Keratinocyte (primary cell): ENCODE measurements at regions not wholly inside any gene's neighbourhood (a gene's known extent, or its start where the extent isn't known, plus 50 kb on each side); places are given as distances from the start of the nearest gene placed in this dataset.

Experiments used
- DNase-seq: peaks from one replicate; pipeline ENCODE4 v3.0.0-alpha.2; 2011; ENCODE audit warnings: low read depth, missing footprints, low spot score
- FAIRE-seq: peaks from 2 replicates; lab custom pipeline; 2011; peaks lifted over from hg19 to GRCh38; lab: Jason Lieb, UNC
- H2AFZ ChIP-seq: 2 replicates; pipeline ENCODE4 v1.6.0; 2012; ENCODE audit warnings: low read length, control low read depth, inconsistent platforms; ENCODE audit not compliant: control insufficient read depth
- H3K27ac ChIP-seq: 2 replicates; pipeline ENCODE4 v1.5.1; 2011; ENCODE audit warnings: low read length; ENCODE audit not compliant: control insufficient read depth, insufficient read depth
- H3K27me3 ChIP-seq: 3 replicates; pipeline ENCODE4 v1.6.0; 2011; ENCODE audit warnings: low read length; ENCODE audit not compliant: control insufficient read depth, insufficient read depth; ENCODE audit errors: extremely low read depth
- H3K36me3 ChIP-seq, 2 experiments: 2 replicates in 1 of 2; 3 replicates in 1 of 2; pipeline ENCODE4 v1.5.1; 2011; ENCODE audit warnings: low read length in 2 of 2, mild to moderate bottlenecking in 1 of 2; ENCODE audit not compliant: control insufficient read depth in 2 of 2, insufficient read depth in 2 of 2; ENCODE audit errors: extremely low read depth in 1 of 2
- H3K4me1 ChIP-seq: 3 replicates; pipeline ENCODE4 v1.5.1; 2011; ENCODE audit warnings: low read length; ENCODE audit not compliant: control insufficient read depth, insufficient read depth; ENCODE audit errors: extremely low read depth
- H3K4me2 ChIP-seq: 3 replicates; pipeline ENCODE4 v1.6.0; 2011; ENCODE audit warnings: low read depth, low read length; ENCODE audit not compliant: control insufficient read depth, insufficient read depth; ENCODE audit errors: extremely low read depth
- H3K4me3 ChIP-seq, 3 experiments: fragments of 200-600 bp in 1 of 3; sonication (generic) in 1 of 3; 2 replicates in 2 of 3; 3 replicates in 1 of 3; pipeline ENCODE4 v1.5.1; 2011 to 2016; ENCODE audit warnings: low read length in 3 of 3, mild to moderate bottlenecking in 3 of 3, control low read depth in 2 of 3, inconsistent platforms in 1 of 3, low read depth in 1 of 3, mixed read lengths in 1 of 3, mixed run types in 1 of 3, moderate library complexity in 1 of 3; ENCODE audit not compliant: control insufficient read depth in 2 of 3, insufficient read depth in 2 of 3; ENCODE audit errors: extremely low read depth in 1 of 3
- H3K79me2 ChIP-seq: 2 replicates; pipeline ENCODE4 v1.6.0; 2012; ENCODE audit warnings: low read length; ENCODE audit not compliant: control insufficient read depth, insufficient read depth
- H3K9ac ChIP-seq: 3 replicates; pipeline ENCODE4 v1.6.0; 2011; ENCODE audit warnings: low read length; ENCODE audit not compliant: control insufficient read depth, insufficient read depth; ENCODE audit errors: extremely low read depth
- H3K9me1 ChIP-seq: 3 replicates; pipeline ENCODE4 v1.6.0; 2011; ENCODE audit warnings: low read length; ENCODE audit not compliant: control insufficient read depth, insufficient read depth; ENCODE audit errors: extremely low read depth
- H3K9me3 ChIP-seq: 2 replicates; pipeline ENCODE4 v1.5.1; 2012; ENCODE audit warnings: low read depth, low read length; ENCODE audit not compliant: control insufficient read depth
- H4K20me1 ChIP-seq: 3 replicates; pipeline ENCODE4 v1.6.0; 2011; ENCODE audit warnings: low read length; ENCODE audit not compliant: control insufficient read depth, insufficient read depth; ENCODE audit errors: extremely low read depth
- CTCF ChIP-seq, 3 experiments: IDR thresholded peaks in 1 of 3; conservative IDR thresholded peaks in 1 of 3; optimal IDR thresholded peaks in 1 of 3; 2 replicates in 2 of 3; 3 replicates in 1 of 3; pipeline versions ENCODE3 to v1.5.1; 2011; ENCODE audit warnings: low read length in 3 of 3, mild to moderate bottlenecking in 3 of 3, moderate library complexity in 2 of 3, control low read depth in 1 of 3, inconsistent platforms in 1 of 3; ENCODE audit not compliant: insufficient read depth in 2 of 3; ENCODE audit errors: extremely low read depth in 1 of 3
- EZH2 ChIP-seq: IDR thresholded peaks from one replicate; pipeline ENCODE4 v1.6.1; 2012; ENCODE audit warnings: inconsistent platforms, mild to moderate bottlenecking, low read length, moderate library complexity
- dilution Hi-C: fragments of 300-500 bp; cut with MboI; formaldehyde crosslinking; loops from one replicate; pipeline ENCODE4 v1.7.0; 2020; ENCODE audit warnings: low sequenced_read_pairs; ENCODE audit not compliant: extremely low pct_ligation_motif_present

- no peak overlapping the region for H3K4me3 ChIP-seq
- H3K9me3 ChIP-seq = no peaks in the 10 kb centered on the region
- TF ChIP-seq CTCF (optimal IDR thresholded peaks at IDR 0.05 in 1 of 3, IDR thresholded peaks at IDR 0.05 in 1 of 3, conservative IDR thresholded peaks at IDR 0.05 in 1 of 3; ENCODE audit: extremely low read depth in 1 of 3, insufficient read depth in 2 of 3, low read length in 3 of 3) = no peak
- TF ChIP-seq EZH2 = no peak
- H3K4me1 ChIP-seq = no peaks in the 10 kb centered on the region
- no peaks in the 10 kb centered on the region for H4K20me1 ChIP-seq
- no peak overlapping the region for H3K9ac ChIP-seq
- DNase-seq = no peak
- H3K36me3 ChIP-seq = no peaks in the 10 kb centered on the region
- no peak overlapping the region for H3K4me2 ChIP-seq
- dilution Hi-C loops = no loop called here
- H3K27me3 ChIP-seq = no peaks in the 10 kb centered on the region
- no peak for FAIRE-seq
- no peak overlapping the region for H3K27ac ChIP-seq
- H2AFZ ChIP-seq = no peak overlapping the region
- no peaks in the 10 kb centered on the region for H3K9me1 ChIP-seq
- H3K79me2 ChIP-seq = no peaks in the 10 kb centered on the region
These were observed 2100.7 kb upstream of the PIK3C3 start for GRCh38 chr18:39854291-39854690.

GRCh38 chr18:39846265-39846664 lies 2108.8 kb upstream of the PIK3C3 start:
- Histone ChIP-seq H3K9ac (no peak overlapping the region), H3K4me1 (peaks cover 4% of the 10 kb centered on the region), H3K27ac (no peak overlapping the region), H3K4me3 (no peak overlapping the region), H4K20me1 (no peaks in the 10 kb centered on the region), H3K27me3 (no peaks in the 10 kb centered on the region), H3K36me3 (no peaks in the 10 kb centered on the region), H3K9me3 (no peaks in the 10 kb centered on the region), H3K4me2 (peak overlapping the region; percentile 0), H2AFZ (peak overlapping the region; percentile 44), H3K9me1 (no peaks in the 10 kb centered on the region), H3K79me2 (no peaks in the 10 kb centered on the region)
- DNase-seq = no peak
- dilution Hi-C loops = no loop called here
- TF ChIP-seq EZH2 (no peak), CTCF (optimal IDR thresholded peaks at IDR 0.05 in 1 of 3, IDR thresholded peaks at IDR 0.05 in 1 of 3, conservative IDR thresholded peaks at IDR 0.05 in 1 of 3; ENCODE audit: extremely low read depth in 1 of 3, insufficient read depth in 2 of 3, low read length in 3 of 3) (no peak)
- FAIRE-seq = peak; percentile 55
